HL-60 (cell line): ENCODE measurements at regions not wholly inside any gene's neighbourhood (a gene's known extent, or its start where the extent isn't known, plus 50 kb on each side); places are given as distances from the start of the nearest gene placed in this dataset.

Experiments used
- DNase-seq, 2 experiments: peaks; one replicate each; pipeline ENCODE4 v3.0.0-alpha.2; 2010 to 2020; ENCODE audit warnings: low read depth in 1 of 2, low spot score in 1 of 2
- H3K27ac ChIP-seq: fragments of 250-450 bp; sonication (Bioruptor Pico); replicated peaks from 2 replicates; pipeline ENCODE4 v1.5.1; 2020; ENCODE audit warnings: mild to moderate bottlenecking, moderate library complexity
- H3K27me3 ChIP-seq: fragments of 250-450 bp; sonication (Bioruptor Pico); 2 replicates; pipeline ENCODE4 v1.5.1; 2021; ENCODE audit warnings: mild to moderate bottlenecking, moderate library complexity; ENCODE audit not compliant: insufficient read depth, poor library complexity, severe bottlenecking
- H3K4me3 ChIP-seq: replicated peaks from 2 replicates; pipeline ENCODE4 v1.5.1; 2011; ENCODE audit warnings: mild to moderate bottlenecking, control low read depth, low read length; ENCODE audit not compliant: insufficient read depth
- CTCF ChIP-seq: IDR thresholded peaks from one replicate; pipeline ENCODE4 v1.5.1; 2011; ENCODE audit warnings: low read length, control low read depth, inconsistent platforms; ENCODE audit not compliant: insufficient read depth
- GABPA ChIP-seq: IDR thresholded peaks from 2 replicates; pipeline ENCODE4 v1.6.1; 2012; ENCODE audit warnings: low read depth
- POLR2AphosphoS5 ChIP-seq: IDR thresholded peaks from 2 replicates; pipeline ENCODE4 v1.6.1; 2012; ENCODE audit warnings: low read depth
- SPI1 ChIP-seq: IDR thresholded peaks from 2 replicates; pipeline ENCODE4 v1.6.1; 2012; ENCODE audit warnings: low read depth, mild to moderate bottlenecking, borderline replicate concordance
- TF ChIP-seq, protein P1 (sequence below): IDR thresholded peaks from 2 replicates; pipeline ENCODE4 v1.6.1; 2012; ENCODE audit warnings: low read depth; ENCODE audit not compliant: insufficient replicate concordance

- Histone ChIP-seq H3K27ac (no peak overlapping the region), H3K27me3 (no peaks in the 10 kb centered on the region), H3K4me3 (no peak overlapping the region)
- TF ChIP-seq SPI1 (no peak), GABPA (no peak), POLR2AphosphoS5 (no peak), CTCF (no peak)
- DNase-seq, result no peak
These were observed 128.4 kb upstream of the ZBTB40 start for GRCh38 chr1:22323141-22323845.

- TF ChIP-seq, protein P1, sequence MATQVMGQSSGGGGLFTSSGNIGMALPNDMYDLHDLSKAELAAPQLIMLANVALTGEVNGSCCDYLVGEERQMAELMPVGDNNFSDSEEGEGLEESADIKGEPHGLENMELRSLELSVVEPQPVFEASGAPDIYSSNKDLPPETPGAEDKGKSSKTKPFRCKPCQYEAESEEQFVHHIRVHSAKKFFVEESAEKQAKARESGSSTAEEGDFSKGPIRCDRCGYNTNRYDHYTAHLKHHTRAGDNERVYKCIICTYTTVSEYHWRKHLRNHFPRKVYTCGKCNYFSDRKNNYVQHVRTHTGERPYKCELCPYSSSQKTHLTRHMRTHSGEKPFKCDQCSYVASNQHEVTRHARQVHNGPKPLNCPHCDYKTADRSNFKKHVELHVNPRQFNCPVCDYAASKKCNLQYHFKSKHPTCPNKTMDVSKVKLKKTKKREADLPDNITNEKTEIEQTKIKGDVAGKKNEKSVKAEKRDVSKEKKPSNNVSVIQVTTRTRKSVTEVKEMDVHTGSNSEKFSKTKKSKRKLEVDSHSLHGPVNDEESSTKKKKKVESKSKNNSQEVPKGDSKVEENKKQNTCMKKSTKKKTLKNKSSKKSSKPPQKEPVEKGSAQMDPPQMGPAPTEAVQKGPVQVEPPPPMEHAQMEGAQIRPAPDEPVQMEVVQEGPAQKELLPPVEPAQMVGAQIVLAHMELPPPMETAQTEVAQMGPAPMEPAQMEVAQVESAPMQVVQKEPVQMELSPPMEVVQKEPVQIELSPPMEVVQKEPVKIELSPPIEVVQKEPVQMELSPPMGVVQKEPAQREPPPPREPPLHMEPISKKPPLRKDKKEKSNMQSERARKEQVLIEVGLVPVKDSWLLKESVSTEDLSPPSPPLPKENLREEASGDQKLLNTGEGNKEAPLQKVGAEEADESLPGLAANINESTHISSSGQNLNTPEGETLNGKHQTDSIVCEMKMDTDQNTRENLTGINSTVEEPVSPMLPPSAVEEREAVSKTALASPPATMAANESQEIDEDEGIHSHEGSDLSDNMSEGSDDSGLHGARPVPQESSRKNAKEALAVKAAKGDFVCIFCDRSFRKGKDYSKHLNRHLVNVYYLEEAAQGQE, result no peak
- TF ChIP-seq CTCF, result no peak
- no peak for TF ChIP-seq SPI1
- no peak for TF ChIP-seq POLR2AphosphoS5
- no peak for TF ChIP-seq GABPA
- DNase-seq, result no peak
- Histone ChIP-seq H3K4me3 (no peak overlapping the region), H3K27me3 (no peaks in the 10 kb centered on the region), H3K27ac (no peak overlapping the region)
These were observed 127.7 kb upstream of the ZBTB40 start for GRCh38 chr1:22323846-22324504.

DNA sequence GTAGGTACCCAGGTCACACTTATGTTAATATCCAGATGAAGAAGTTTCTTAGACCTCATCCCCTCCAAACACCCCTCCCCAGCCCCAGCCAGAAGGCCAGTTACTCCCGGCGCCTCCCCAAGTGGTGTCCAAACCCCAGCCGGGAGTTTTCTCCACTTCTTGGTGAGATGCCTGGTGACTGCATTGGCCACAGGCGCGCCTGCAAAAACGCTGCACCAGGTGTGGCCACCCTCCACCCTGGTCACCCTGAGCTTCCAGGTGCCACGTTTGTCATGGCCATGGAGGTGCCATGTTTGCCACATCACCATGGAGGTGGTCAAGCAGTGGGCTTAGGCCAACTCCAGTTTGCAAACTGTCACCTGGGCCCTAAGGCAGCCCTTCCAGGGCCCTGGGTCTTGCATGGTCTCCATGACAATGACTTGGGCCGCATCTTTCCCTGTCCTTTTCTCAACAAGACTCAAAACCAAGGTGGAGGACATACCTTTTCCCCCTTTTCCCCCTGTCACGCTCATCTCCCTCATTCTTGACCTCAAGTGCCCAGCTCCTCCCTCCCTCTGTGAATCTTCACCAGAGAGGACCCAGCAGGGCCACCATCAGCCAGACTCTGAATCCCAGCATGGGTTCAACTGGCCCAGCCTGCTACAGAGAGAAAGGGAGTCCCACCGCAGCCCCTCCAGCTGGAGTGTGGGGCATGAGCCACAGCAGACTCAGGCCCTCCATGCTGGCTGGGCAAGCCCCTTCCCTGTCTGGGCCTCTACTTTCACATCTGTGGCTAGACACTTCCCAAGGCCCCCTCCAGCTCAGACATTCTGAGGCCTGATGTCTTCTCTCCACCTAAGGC lies 125.9 kb upstream of the ZBTB40 start:
- no peaks in the 10 kb centered on the region for H3K27me3 ChIP-seq
- TF ChIP-seq GABPA (no peak), SPI1 (no peak), POLR2AphosphoS5 (no peak), CTCF (no peak)
- TF ChIP-seq, protein P1, result no peak
- H3K4me3 ChIP-seq, result no peak overlapping the region
- no peak overlapping the region for H3K27ac ChIP-seq
- no peak for DNase-seq
